ENCODE measurements at regions not wholly inside any gene's neighbourhood (a gene's known extent, or its start where the extent isn't known, plus 50 kb on each side); places are given as distances from the start of the nearest gene placed in this dataset.

DNA sequence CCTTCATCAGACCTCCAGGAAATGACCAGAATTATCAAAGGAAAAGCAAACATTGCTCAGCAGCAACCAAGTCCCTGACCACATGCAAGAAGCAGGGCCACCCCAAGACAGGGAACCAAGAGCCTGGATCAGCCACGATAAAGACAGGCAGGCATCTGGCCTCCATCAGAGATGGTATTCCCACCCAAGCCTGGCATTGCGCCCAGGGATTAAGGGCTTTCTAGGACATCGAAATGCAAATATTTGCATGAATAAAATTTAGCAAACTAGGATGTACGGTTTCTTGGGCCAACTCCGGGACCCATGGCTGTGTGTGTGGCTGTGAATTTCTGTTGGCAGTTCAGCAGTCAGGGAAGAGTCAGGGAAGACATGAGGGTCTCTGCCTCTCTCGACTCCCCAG is 241.4 kb upstream of the DYNLRB2 start:
- no peak for DNase-seq

DNA sequence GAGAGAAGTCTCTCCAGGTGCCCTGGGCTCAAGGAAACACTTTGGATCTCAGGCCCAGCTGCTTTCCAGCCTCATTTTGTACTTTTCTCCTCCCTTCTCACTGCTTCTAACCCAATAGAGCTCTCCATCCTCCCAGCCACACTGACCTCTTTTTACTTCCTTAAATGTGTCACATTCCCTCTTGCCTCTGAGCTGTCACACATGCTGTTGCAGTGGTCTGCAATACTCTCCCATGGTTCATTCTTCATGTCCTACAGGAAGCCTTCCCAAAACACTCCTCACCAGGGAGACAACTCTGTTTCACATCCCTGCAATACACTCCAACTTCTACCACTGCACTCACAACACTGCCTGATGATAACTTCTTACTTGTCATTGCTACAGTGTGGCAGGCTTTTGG is 242.1 kb upstream of the DYNLRB2 start:
- DNase-seq: no peak

DNA sequence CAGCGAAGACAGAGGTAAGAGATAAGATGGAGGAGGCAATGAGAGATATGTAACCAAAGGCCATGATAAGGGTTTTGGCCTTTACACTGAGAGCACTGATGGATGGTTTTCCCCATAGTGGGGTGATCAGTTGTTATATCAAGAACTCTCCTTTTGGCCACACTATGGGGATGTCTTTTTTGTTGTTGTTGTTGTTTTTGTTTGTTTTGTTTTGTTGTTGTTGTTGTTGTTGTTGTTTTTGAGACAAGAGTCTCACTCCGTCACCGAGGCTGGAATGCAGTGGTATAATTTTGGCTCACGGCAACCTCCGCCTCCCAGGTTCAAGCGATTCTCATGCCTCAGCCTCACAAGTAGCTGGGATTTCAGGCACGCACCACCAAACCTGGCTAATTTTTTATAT is 244.8 kb upstream of the DYNLRB2 start:
- no peak for DNase-seq

DNA sequence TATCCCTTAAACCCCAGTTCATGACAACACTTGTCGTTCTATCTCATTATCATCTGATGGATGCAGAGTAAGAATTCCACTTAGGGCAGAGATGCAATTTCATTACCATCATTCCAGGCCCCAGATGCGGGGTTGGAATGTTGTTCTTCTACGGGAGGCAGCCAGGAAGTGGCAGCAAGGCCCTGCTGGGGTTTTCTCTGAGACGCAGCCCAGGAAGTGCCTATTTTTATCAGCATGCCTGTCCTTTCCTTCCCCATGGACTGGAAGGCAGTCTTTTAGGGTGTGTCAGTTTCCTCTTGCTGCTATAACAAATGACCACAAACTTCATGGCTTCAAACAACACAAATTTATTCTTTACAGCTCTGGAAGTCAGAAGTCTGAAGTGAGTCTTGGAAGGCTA is 246.6 kb upstream of the DYNLRB2 start:
- DNase-seq: no peak

DNA sequence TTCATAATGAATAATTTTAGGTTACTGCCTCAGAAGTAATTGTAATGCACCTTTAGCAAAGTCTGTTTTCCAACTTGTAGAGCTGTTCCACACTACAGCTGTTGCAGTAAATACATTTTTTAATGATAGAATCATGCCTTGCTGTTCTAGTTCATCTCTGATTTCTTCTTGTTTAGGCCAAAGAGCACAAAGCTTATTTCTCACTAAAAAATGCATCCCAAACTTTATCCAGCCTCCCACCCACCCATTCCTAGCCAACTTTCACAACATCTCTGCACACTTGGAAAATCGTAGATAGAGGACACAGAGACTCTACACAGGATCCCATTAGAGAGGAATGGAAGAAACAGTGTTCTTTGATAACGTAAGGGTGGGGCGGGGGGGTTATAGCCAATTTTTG is 252.2 kb upstream of the DYNLRB2 start:
- DNase-seq: no peak

DNA sequence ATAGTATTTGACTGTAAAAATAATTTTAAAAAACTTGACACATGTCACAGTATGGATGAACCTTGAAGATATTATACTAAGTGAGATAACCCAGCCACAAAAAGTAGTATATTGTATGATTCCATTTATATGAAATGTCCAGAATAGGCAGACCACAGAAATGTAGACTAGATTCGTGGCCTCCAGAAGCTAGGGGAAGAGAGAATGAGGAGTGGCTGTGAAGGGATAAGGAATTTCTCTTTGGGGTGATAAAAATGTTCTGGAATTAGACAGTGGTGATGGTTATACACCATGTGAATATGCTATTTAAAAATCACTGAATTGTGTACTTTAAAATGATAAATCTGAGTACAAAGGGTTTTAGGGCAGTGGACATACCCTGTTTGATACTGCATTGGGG is 253.1 kb upstream of the DYNLRB2 start:
- no peak for DNase-seq

DNA sequence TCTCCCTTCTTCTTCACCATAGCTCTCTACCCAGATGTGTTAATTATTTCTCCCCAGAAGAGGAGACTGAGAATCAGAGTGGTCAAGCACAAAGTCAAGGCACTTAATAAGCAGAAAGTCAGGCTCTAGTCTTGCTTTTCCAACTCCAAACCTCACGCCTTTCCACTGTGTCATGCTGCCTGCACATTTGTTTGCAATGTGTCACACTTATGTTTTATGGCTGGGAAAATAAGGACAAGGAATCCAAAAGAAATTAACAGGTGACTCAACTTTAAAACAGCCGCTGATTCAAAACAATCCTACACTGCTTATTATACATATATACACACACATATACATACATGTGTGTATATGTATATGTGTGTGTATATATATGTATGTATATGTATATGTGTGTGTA is 255.7 kb upstream of the DYNLRB2 start:
- no peak for DNase-seq

DNA sequence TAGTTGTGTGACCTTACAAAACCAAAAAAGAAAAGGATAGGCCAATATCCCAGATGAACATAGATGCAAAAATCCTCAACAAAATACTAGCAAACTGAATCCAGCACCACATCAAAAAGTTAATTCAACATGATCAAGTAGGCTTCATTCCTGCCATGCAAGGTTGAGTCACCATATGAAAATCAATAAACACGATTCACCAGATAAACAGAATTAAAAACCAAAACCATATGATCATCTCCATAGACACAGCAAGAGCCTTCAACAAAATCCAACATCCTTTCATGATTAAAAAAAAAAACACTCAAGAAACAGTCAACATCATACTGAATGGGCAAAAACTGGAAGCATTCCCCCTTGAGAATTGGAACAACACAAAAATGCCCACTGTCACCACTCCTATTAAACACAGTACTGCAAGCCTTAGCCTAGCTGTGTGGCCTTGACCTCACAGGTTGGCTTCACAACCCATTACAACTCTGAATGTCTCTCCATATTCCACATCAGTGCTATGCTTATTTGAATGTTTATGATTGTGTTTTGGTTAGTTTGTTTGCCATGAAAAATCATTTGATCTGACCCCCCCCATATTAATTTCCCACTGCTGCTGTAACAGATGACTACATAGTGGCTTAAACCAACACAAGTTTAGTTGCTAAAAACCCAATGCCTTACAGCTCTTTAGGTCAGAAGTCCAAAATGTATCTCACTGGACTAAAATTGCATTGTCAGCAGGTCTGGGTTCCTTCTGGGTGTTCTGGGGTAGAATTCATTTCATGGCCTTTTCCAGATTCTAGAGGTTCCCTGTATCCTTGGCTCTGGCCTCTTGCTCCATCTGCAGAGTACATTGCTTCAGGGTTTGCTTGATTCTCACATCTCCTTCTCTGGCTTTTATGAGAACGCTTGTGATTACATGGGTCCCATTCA is 257.1 kb upstream of the DYNLRB2 start:
- no peak for DNase-seq

DNA sequence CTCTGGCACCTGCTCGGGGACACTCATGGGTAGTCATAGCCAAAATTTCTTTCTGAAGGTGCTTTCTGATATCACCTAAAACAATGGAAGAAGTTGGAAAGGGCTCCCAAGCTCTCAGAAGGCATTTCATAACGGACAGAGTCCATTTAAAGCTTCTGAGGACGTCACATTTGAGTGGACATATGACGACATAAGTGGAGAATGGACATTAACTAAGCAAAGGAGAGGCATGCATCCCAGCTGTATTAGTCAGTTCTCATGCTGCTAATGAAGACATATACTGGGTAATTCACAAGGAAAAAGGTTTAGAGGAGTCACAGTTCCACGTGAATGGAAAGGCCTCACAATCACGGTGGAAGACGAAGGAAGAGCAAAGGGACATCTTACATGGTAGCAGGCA is 260.2 kb upstream of the DYNLRB2 start:
- DNase-seq: no peak

DNA sequence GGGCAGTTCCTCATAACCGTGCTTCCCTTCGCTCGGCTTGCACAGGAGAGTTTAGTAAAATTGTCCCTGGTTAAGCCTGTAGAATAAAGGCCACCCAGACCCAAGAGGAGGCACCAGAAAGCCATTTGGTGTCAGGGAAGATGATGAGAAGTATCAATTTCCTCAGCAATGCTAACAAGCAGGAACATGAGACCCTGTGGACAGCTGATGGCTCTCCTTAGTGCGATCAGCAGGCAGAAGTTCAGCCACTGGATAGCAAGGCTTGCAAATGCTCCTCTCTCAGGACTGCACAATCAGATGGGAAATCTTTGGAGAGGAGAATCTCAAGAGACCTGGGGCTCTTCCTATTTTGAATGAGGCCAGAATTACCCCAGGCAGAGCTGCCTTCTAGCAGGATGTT is 261.1 kb upstream of the DYNLRB2 start:
- no peak for DNase-seq

DNA sequence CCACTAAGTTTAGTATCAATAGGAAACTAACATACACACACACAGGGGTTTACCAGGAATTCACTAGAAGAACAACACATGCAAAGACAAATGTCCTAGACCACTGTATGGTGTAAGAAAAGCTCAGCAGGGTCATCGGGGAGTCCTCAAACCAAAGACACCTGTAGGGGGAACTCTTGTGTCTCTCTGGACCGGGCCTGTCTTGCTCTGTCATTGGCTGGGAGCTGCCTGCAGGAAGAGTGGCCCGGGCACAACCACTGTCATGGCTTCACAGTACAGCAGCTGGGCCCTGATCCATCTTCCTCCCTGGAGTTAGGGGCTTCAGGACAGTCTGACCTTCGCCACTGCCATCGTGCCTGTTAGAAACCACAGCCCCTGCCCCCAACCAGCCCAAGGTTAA is 263.6 kb upstream of the DYNLRB2 start:
- no peak for DNase-seq

DNA sequence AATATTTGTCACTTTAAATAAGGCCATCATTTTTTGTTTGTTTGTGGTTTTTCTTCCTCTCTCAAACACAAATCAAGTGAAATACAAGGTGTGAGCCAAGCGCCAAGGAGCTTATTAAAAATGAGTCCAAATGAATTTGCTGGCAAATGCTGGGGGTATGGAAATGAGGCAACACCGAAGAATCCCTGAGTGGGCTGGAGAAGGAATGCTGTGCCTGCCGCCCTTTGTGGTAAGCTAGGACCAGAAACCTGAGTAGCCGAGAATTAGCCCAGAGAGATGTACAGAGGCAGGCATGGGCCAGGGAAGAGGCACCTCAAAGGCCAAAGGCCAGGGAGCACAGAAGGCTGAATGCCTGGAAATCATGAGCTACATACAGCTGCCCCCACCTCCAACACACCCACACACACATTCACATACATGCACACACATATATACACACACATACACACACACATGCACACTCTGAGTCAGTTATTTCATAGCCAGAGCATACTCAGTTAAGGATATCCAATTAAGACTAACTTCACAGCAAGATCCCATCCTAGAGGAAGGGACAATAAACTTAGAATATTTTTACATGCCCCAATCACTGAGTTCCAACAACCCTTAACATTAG is 266.1 kb upstream of the DYNLRB2 start:
- DNase-seq: no peak

DNA sequence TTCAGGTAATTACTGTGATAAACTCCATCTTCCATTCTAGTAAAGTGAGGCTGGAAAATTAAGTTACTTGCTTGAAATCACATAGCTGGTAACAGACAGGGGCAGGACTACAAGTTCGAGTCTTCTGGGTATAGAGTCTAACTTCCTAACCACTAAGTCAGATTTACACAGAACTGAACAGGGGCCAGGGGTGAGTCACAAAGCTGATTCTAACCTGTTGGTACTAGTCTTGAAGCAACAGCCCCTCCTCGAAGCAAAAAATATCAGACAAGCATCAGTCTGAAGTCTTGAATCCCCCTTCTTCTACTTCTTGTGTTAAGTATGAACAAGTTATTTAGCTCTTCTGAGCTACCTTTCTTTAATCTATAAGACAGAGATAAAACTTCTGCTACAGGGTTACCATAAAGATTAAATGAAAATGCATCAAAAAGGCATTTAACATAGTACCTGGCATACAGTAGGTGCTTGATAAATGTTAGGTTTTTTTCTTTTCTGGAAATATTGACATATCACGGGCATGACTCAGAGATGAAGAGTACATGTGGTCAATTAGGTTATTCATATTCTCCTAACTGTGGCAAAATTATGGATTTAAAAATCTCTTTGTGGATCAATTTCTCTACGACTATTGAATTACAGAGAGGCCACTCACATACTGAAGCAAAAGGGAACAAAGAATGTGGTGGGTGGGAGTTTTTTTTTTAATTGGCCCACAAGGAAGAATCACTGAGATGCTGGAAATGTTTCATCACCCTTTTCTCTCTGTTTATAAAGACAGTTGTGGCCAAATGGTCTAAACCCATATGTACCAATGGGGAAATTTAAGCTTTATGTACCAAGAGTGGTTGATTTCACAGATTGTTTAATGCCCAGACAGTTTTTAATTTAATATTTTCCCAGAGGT is 266.9 kb upstream of the DYNLRB2 start:
- no peak for DNase-seq

DNA sequence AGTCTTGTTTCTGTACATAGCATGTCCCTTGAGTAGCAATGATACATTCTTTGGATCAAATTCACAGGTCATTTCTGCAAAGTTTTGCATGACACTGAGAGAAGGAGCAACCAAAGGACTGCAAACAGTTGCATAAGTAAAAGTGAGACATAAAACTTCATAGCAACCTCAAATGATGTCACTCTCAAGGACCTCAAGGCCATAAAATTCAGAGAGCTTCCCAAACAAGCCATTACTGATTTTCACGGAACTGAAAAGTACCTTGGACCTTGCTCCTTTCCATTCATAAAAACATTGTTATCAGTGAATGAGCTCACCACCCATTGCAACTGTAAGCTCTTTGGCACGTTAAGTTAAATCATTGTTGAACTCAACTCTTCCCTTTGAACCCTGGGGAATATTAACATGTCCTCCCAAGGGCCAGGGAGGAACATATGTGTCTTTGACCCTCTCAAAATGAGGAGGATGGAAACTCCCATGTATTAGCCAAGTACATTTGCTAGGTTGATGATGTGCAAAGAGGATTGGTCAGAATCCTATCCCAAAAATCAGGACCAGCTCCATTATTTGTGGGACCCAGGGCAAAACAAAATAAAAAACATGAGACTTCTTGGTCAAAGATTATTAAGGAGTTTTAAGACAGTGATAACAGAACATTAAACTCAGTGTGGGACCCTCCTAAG is 275.0 kb upstream of the DYNLRB2 start:
- DNase-seq: no peak

DNA sequence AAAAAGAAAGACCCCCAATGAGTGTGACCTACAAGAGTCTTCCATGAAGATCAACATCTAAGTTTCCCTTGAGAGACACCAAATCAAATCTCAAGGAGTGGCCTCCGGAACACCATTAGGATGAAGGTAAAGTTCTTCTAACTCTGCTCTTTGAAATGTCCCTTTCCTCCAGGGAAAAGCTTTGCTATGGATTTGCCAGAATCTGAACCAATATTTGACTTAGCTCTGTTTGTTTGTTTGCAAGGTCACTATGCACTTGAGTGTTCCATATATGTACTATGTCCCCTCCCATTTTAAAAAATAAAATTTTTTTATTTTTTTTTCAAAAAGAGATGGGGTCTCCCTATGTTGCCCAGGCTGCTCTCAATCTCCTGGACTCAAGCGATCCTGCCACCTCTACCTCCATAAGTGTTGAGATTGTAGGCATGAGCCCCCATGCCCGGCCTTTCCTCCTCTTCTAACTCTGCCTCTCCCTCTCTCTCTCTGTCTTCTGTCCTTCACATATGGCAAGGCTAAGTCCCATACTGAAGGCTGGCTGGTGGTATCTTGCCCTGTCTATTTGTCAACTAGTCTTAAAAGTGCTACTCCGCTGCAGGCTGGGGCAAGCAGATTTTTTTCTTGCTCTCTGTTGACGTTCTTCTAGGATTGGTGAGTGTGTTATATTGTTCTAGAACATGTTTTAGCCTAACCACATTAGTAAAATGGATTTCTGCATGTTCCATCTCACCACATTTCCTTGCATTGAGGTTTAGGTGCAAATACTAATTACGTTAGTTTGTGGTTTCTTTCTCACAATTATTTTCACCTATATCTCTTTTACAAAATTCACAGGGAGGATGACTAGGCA is 276.7 kb upstream of the DYNLRB2 start:
- no peak for DNase-seq

DNA sequence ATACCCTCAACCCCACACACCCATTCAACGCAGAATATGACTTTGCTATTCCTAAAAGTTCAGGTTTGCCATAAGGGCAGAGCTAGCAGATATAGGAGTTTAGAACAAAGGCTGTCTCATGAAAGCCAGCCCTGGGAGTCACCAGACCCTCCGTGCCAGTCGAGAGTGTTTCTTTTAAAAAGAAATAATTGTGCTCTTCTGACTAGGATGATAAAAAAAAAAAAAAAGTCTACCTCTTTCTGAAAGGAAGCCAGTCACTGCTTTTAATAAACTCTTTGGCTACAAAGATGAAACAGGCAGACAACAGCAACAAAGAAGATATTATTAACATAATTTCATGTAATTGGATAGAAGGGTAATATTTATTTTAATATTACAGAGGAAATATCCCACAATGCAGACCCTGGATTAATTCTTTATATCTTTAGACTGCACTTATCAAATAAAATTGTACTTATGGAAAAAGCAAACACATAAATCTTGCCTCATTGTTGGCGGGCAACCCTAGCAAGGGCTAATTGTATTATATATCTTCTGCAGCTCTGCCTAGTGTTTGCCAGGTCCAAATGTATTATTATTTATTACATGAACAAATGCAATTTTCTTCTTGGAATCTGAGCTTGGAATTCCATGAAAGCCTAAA is 277.5 kb upstream of the DYNLRB2 start:
- no peak for DNase-seq

DNA sequence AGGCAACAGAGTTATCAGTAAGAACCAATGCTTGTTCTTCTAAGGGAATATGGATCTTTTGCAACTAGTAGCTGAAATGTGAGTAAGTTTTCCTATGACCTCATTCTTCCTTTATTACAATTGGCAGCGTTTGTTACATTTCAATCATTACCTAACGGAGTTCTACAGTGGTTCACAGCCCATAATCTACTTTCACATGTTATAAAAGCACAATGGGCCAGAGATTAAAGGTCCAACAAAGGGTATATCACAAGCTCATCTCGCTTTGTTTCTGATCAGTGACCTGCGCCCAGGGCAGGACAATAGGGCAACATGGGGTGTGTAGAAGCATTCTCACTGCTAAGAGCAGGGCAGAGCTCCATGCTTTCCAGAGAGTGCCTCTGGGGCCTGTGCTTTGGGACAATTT is 279.9 kb upstream of the DYNLRB2 start:
- no peak for DNase-seq

DNA sequence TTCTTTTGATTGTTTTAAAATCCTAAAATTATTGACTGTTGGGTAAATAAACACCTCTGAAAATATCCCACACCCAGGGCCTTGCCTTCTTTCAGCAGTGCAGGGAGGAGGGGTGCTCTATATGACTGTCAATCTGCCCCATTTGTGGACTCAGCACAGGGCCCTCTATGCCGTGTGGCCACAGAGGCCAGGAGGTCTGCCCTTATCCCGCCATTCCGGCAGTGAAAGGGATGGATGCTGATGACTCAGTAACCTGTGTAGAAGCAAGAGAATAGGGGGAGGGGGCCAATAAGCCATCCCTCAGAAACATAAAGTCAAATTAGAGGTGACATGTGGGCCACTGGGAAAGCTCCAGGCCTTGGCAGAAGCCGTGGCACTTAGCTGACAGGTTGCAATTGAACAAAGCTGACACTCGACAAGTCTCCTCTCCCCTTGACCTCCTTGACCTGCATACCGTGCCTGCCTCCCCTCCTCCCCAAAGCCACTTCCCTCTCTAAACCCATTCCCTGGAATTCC is 281.4 kb upstream of the DYNLRB2 start:
- no peak for DNase-seq

DNA sequence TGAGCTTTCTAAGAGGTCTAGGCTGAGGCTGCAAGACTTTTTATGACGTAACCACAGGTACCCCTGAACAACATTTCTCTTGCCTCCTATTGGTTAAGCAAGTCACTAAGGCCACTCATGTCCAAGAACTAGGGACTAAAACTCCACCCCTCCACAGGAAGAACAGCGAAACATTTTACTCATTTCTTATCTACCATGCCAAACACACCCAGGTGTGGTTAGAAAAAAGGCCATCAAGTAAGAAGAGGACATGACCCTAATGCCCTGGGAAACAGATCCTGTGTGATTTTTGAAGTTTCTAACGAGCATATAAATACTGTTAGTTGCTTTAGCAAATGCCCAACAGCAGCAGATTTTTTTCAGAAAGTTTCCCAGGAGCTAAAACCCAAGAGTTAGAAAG is 282.4 kb upstream of the DYNLRB2 start:
- DNase-seq: no peak

DNA sequence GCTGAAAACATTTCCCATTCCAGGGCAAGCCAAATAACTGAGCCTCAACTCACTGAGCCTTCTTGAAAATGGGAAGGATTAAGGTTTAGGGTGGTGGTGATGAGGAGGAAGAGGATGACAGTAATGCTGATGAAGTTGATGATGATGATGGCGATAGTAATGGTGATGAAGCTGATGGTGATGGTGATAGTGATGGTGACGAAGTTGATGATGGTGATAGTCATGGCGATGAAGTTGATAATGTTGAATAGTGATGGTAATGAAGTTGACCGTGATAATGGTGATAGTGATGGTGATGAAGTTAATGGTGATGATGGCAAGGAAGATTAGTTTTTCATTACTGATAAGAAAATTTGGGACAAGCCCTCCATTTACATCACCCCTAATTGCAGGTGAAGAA is 285.8 kb upstream of the DYNLRB2 start:
- no peak for DNase-seq

DNA sequence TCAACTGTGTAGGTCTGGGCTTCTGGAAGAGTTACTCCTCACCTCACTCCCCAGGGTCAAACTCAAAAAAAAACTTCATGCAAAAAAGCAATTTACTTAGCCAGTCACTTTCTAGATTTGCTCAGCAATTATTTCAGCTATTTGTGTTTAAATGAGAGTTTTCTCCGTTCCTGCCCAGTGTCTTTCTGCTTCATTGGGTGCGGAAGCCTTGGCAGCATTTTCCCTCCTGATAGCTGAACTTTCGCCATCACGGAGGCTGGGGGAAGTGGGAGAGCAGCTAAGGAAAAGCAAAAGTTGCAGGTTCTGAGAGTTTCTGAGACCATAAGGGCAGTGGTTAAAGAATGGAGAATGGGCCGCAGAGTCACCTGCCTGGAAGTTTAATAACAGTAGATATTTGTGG is 287.1 kb upstream of the DYNLRB2 start:
- DNase-seq: no peak
